Stimulated activated CD4-positive, alpha-beta T cell treated with anti-CD3 and anti-CD28 coated beads, Interleukin-12 subunit alpha, Interleukin-12 subunit beta, amount 100 ng/mL, for 48 hours (primary cell): ENCODE measurements at regions not wholly inside any gene's neighbourhood (a gene's known extent, or its start where the extent isn't known, plus 50 kb on each side); places are given as distances from the start of the nearest gene placed in this dataset.

Experiments used
- DNase-seq, 3 donors: peaks; one replicate each; pipeline ENCODE4 v3.0.0-alpha.2; 2020; ENCODE audit warnings: low read depth in 2 of 3, low spot score in 1 of 3

DNA sequence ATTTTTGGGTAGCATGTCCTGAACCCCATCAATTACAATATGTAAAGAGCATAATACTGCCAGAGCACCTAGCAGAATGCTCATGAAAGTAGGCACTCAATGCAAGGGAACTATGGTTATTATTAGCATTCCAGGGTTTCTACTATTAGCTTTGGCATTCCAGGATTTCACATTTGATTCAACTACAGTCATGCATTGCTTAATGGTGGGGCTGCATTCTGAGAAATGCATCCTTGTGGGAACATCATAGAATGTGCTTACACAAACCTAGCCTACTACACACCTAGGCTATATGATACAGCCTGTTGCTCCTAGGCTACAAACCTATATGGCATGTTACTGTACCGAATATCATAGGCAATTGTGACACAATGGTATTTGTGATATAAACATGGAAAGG, 247.8 kb downstream of the CD83 start:
- no peak for DNase-seq

DNA sequence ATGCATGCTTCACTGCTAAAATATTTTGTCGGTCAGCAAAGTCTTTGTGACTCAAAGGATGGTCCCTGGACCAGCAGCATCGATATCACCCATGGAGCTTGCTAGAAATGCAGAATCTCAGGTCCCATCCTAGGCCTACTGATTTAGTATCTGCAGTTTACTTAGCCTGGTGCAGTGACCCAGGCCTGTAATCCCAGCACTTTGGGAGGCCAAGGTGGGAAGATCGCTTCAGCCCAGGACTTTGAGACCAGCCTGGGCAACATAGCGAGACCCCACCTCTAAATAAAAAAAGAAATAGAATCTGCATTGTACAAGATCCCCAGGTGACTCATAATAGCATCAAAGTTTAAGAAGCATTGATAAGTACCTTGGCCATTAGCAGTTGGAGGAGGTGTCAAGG, 248.7 kb downstream of the CD83 start:
- DNase-seq: no peak

DNA sequence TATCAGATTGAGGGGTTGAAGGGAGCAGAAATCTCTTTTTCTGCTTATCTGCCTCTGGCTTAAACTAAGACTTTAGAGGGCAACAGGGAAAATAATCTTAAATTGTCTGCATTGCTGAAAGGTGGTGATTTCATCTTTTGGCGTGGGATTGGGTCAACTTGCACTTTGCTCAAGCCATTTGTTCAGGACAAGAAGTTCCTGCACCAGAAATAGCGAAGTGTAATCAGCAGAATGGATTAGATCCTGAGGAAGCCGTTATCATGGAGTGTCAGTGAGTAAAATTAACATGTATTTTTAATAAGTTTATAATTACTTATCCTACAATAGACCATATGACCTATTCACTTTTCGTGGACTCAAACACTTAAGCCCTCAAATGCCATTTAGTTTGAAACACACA, 249.3 kb downstream of the CD83 start:
- no peak for DNase-seq

DNA sequence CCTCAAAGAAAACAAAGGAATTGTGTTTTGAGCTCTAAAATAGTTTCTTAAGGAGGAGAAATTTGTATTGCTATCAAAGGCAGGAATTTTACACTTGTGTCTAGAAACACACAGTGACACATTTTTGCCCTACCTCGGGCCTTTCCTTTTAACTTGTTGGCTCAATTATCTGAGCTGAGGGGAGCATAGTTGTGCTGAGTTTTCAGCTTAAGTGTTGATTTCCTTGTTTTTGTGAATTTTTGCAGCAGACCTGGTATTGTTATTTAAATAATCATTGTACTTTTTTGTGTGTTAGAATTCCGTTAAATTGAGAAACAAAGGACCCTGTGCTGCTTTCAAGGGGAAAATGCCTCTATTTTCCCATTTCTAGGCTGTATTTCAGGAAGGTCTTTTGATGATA, 249.7 kb downstream of the CD83 start:
- DNase-seq: no peak

DNA sequence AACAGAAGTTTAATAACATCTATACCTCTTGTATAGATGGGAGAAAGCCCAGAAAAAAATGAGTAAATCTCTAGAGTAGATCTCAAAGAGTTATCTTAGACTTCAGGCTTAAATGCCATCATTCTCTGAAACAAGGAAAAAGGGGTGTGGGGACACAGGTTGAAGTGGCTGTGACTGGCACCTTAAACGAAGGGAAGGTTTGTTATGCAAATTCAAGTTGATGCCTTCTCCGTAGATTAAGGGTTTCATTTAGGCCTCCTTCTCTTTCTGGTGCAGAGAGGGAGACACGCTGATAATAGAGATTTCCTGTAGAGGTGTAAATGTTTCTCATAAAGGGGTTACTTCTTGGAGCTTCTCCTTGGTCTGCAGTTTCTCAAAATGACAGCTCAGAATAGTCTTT, 252.1 kb downstream of the CD83 start:
- no peak for DNase-seq

DNA sequence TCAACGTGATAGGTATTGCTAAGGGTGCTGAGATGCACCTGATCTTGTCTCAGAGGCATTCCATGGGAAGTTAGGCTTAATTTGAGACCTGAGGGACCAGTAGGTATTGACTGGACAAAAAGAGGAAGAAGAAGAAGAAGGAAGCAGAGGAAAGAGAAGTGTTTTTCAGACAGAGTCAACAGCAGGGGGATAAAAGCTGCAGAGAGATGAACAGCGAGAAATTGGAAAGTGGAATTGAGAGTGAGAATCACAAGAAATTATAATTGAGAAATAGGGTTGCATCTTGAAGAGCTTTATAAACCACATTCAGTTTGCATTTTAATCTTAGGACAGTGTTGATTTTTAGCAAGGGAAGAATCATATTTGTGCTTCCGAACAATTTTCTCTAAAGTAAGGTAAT, 254.0 kb downstream of the CD83 start:
- no peak for DNase-seq

DNA sequence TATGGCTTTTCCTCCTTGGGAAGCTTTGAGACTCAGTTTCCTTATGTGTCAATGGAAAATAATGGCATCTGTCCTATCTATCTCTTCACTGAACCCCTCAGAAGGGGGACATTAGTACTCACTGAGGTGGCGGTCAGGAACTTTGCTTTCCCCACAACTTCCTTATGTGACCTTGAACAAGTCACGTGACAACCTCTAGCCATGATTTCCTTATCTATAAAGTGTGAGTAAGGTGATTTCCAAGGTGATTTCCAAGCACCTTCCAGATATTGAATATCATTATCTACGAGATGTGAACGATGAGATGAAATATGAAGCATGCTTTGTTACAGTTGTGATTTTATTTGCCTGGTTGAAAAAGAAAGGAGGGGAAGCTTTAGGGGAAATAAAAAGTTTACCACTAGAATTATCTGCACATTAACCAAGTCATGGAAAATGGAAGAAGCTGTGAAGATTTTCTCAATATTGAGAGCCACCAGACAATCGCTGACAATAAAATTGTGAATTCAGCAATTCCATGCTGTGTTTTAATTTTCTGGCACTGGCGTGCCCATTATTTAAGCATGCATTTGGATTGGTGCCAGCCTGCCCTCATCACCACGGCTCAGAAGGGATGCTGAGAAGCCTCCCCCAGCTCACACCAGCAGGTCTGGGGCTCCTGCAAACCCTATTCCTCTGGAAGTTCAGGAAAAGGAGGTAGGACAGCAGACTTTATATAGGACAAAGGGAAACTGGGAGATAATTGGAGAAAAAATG, 255.3 kb downstream of the CD83 start:
- DNase-seq: no peak

DNA sequence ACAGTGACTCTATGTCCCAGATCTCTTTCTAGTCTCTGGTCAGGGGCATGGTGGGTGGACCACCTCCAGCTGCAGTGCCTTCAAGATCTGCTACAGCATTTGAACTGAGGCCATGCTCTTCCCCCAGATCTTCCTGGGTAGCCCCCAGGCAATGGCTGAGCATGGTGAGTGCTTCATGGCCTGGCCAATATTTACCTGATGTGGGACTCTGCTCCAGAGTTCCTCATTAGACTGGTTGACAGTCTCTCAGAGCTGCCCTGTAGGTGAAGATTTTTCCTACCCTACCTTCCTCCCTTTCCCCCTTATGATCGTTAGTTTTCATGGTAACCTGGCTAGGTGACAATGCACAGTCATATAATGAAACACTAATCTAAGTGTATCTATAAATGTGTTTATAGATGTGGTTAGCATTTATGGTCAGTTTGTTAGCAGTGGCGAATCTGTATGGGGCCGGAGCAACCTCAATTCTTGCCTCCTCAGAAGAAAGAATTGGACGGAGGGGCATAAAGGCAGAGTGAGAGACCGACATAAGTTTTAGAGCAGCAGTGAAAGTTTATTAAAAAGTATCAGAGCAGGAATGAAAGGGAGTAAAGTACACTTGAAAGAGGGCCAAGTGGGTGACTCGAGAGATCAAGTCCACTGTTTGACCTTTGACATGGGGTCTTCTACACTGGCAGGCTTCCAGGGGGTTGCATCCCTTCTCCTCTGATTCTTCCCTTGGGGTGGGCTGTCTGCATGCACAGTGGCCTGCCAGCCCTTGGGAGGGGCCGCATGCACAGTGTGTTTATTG, 256.3 kb downstream of the CD83 start:
- DNase-seq: no peak

DNA sequence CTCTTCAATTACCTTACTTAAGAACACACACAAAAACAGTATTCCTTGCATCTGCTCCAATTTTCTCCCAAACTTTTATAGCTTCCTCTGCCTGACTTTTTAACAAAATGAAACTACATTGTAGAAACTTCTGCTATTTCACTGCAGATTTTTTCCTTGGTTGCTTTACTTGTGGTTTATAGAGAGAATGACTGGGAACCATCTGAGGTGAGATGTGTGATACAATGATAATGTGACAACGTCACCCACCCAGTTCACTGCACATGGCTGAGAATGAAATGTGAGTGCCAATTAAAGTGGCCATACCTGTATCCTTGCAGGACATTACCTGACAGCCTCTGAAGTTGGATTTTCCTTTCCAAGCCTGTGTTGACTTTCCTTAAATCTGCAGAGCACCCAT, 258.4 kb downstream of the CD83 start:
- DNase-seq: no peak

DNA sequence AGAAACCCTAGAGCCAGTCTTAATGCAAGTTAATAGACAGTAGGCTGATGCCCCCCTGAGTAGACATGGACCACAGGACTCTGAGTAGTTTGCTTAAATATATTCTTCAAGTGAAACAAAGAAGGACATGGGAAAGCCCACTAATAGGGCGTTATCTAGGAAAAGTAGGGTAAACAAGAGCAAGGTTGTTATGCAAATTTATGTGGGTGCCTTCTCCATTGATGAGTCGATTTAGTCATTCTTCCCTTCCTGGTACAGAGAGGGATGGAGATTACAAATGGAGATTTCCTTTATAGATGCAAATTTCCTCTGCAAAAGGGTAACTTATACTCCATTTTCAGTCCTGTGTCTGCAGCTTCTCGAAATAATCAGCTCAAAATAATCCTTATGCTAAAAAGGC, 262.0 kb downstream of the CD83 start:
- DNase-seq: no peak

DNA sequence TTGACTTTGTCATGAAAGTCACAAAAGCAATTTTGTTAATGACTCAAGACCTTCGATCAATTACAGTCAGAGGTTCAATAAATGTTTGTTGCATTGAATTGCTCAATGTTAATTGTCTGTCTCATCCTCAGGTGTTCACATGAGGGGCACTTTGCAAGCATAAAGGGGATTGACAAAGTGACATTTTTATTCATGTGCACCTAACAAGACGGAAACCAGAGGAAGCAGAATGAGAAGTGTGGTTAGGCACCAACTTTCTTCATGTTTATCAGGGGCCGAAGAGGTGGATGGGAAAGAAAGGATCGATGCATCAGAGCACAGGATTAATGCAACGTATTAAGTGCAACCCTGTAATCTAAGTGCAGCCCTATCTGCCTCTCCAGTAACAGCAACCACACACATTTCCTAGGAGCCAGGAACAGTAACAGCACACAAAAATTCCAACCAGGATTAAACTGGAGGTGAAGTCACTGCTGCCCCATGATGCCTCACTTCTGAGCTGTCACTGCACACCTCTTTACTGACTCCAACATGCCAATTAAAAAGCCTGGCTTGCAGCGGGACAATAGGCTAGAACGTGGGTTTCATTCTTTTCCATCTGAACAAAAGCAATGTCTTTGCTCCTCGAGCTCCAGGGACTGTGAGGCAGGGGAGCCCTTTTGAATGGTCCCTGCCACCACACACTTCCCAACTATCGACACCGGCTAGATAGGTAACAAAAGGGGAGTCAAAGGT, 262.7 kb downstream of the CD83 start:
- no peak for DNase-seq

DNA sequence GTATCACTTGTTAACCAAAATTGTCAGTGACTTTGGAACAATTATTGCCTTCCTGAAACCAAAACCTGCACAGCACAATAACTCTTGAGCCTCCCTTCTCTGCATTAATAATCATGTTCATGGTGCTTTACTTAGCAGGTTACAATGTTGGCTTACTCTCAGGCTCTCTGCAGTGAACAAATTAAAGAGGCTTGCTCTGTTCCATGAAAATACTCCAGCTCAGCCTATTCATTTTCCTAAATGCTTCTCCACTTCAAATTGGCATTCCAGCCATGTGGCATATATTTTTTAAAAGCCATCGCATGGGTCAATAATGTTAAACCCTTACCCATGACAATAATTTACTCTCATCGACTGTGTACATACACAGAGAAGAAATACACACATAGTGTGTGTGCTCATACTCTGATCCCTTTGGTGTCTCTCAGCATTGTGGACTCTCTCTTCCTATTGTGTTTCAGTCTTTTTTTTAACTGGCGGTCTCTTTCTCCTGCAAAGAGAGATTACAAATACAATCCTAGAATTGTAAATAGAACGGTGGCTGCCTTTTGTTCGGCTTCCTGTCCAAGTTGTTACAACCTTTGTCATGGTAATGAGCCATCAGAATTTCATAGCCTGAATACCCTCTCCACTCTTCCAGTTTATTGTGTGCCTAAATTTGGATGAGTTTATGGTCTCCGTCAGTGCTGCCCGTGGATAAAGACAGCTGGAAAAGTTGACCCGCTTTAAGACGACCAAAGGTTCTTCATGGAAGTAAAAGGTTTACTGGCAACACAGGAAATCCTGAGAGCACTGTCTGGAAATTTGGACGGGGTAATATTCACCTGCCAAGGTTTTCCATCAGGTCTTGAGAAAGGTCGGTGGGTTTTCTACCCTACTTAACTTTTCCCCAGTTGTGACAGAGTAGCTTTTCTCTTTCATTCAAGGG, 263.6 kb downstream of the CD83 start:
- DNase-seq: no peak

DNA sequence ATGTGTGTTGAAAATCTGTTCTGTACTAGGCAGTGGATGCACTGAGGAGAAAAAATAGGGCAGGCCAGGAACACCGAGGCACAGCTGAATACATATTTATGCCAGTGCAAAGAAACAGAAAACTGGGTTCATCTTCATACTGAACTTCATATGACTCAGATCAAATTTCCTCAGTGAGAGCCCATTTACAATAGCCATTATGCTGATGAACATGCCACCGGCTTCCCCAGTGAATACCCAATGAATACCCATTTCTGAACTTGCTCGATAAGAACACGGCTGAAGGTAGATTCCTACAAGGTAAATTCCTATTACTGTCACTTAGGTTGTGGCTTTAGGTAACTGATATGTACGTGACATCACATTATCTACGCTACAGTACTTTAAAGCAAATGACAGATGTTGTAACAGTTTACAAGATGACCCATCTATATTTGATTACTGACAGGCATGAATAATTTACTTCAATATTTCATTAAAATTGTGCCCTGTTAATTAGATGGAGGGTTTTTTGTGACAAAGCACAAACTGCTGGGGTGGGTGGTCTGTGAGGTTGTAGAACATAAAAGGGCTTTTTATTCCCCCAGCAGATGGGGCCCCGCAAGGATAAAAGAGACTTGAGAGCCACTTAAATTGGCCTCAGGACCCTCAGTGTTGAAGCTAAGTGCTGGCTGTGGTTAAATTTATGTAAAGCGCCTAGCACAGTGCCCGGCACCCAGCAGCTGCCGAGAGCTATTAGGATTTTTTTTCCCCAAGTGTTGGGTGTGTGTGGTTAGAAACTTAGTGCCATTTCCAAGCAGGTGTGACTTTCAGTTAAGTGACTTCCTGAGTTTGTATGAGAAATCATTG, 264.5 kb downstream of the CD83 start:
- no peak for DNase-seq

DNA sequence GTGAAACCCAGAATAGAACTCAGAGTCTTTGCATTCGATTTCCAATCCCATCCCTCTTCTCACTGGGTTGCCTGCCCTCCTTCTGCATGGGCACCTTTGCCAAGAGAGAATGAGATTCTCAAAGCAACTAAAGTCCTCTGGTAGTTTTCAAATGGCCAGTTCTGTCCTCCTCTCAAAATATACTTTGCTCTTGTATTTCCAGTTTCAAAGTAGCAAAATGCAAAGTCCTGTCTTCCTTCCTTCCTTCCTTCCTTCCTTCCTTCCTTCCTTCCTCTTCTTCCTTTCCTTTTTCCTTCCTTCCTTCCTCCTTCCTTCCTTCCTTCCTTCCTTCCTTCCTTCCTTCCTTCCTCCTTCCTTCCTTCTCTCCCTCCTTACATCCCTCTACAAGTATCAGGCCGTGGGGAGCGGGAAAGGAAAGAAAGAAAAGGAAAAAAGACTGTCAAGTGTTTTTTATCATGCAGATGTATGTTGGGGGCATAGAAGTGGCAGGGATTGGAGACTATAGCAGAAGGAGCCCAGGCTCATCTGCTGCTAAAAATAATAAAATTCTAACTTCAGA, 265.2 kb downstream of the CD83 start:
- DNase-seq: no peak

DNA sequence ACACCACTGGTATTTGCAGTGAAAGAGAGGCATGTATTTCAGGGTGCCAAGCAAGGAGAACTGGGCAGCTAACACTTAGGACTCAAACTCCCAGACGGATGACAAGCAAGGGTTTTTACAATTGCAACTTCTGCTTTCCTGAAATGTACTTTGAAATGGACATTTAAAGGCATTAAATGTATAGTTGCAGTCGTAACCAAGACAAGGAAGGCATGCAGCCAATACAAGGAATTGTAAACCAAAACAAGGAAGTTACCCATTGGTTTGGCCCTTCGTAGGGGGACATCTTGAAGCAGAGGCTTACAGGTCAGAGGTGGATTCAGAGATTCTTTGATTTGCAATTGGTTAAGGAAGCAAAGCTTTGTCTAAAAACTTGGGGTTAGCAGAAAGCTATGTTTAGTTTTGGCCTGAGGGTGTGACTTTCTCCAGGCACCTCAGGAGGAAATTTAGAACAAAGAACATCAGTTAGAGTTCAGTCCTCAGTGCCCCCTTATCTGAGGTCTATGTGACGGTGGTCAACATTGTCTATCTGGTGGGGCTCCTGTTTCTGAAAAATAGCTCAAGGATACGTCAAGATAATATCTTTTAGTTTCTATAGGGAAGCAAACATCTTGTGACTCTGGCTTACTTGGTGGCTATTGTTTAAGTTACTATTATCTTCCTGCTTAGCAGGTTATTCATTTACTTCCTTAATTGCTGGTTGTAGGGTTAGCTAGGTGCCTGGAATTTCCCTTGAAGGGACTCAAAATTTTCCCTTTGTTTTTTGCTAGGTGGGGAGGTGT, 266.0 kb downstream of the CD83 start:
- no peak for DNase-seq

DNA sequence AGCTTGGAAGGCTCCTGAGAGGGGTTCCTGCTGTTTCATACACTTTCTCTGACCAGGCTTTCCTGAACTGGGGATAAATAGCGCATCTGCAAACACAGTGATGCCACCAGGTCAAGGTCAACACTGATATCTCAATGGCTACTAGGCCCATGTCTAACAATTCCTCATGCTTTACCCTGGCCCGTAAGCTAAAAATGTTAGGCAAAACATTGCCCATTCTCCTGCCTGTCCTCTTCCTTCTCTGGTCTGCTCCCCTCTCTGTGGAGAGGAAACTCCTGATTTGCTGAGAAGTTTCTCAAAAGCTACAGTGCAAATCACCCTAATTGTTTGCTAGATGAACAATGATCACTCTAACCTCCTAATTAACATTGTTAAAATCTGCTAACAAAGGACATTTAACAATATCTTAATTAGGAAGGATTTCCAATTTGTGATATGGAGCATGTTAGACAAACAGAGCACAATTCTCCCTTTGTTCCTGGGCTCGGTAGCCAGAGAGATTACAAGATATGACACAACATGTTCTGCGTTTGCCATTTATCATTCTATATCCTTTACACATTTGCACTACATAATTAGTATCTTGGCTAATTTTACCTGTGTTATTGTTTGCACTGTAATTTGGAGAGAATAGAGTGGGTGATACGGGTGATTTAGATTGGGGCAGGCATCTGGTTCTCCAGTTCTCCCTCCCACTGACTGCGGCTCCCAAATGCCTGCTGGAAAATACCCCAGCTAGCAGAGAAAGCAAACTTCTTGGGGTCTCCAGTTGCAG, 266.8 kb downstream of the CD83 start:
- no peak for DNase-seq

DNA sequence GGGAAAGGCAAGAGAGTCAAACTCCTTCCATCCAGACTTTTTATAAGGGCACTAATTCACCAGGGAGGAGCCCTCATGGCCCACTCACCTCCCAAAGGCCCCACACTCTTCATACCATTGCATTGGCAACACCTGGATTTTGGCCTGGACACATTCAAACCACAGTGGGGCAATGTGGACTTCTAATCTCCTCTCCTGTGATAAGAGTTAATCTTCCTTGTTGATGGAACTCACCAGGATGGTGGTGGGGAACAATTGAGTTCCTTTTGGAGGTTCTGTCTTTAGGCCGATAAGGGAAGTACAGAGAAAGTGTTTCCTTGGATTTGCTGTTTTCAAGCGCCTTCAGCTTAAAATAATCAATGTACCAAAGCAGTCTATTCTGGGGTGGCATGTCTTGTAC, 268.7 kb downstream of the CD83 start:
- DNase-seq: no peak

DNA sequence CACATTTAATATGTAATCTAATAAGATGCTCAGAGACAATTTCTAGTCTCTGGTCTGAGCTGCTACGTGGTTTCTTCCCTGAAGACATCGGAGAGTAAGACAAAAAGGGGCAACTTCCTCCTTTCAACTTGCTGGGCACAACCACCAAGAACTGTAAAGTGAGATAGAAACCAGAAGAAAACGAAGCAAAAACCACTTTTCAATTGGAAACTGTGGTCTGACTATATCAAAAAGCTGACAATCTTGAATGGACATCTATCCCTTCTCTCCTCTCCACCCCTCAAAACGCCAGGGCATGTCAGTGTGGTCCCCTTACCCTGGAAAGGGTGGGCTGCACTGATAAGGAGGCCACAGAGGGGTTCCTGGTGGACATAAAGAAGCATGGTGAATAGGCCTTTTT, 269.1 kb downstream of the CD83 start:
- DNase-seq: no peak
